GM04504 (cell line): ENCODE measurements at regions not wholly inside any gene's neighbourhood (a gene's known extent, or its start where the extent isn't known, plus 50 kb on each side); places are given as distances from the start of the nearest gene placed in this dataset.
"Not testable (repeated sequence)": the region's sequence is repeated elsewhere in the genome, so short reads cannot be mapped to it uniquely, and the experiment has no call there.

ENCODE experiments used
- DNase-seq: peaks from one replicate; pipeline ENCODE4 v3.0.0-alpha.2; 2012; ENCODE audit warnings: low read depth

GRCh38 chr3:177711637-177712036 lies 514.4 kb upstream of the TBL1XR1 start:
- DNase-seq: no peak

GRCh38 chr3:177713928-177714900 lies 516.9 kb upstream of the TBL1XR1 start:
- DNase-seq: no peak

GRCh38 chr3:177714945-177715344 lies 517.7 kb upstream of the TBL1XR1 start:
- no peak for DNase-seq

GRCh38 chr3:177715980-177716379 lies 518.7 kb upstream of the TBL1XR1 start:
- no peak for DNase-seq

GRCh38 chr3:177720927-177721326 lies 523.6 kb upstream of the TBL1XR1 start:
- DNase-seq: not testable (repeated sequence)

GRCh38 chr3:177721864-177722785 lies 524.8 kb upstream of the TBL1XR1 start:
- no peak for DNase-seq

GRCh38 chr3:177724020-177724638 lies 526.8 kb upstream of the TBL1XR1 start:
- no peak for DNase-seq

- no peak for DNase-seq
These were observed 527.9 kb upstream of the TBL1XR1 start for GRCh38 chr3:177725165-177725564.

GRCh38 chr3:177726807-177727206 lies 529.5 kb upstream of the TBL1XR1 start:
- no peak for DNase-seq

GRCh38 chr3:177729956-177730681 lies 532.8 kb upstream of the TBL1XR1 start:
- DNase-seq: no peak

GRCh38 chr3:177730814-177731213 lies 533.5 kb upstream of the TBL1XR1 start:
- no peak for DNase-seq

- DNase-seq: no peak
These were observed 534.5 kb upstream of the TBL1XR1 start for GRCh38 chr3:177731644-177732268.

- DNase-seq: no peak
These were observed 536.0 kb upstream of the TBL1XR1 start for GRCh38 chr3:177733233-177733632.

GRCh38 chr3:177733936-177734335 lies 536.7 kb upstream of the TBL1XR1 start:
- DNase-seq: no peak

- DNase-seq: no peak
These were observed 538.1 kb upstream of the TBL1XR1 start for GRCh38 chr3:177735431-177735830.

- DNase-seq: no peak
These were observed 542.2 kb upstream of the TBL1XR1 start for GRCh38 chr3:177739461-177739860.

GRCh38 chr3:177740254-177740653 lies 543.0 kb upstream of the TBL1XR1 start:
- DNase-seq: no peak

- no peak for DNase-seq
These were observed 545.0 kb upstream of the TBL1XR1 start for GRCh38 chr3:177742273-177742672.

- no peak for DNase-seq
These were observed 546.0 kb upstream of the TBL1XR1 start for GRCh38 chr3:177743173-177743890.

GRCh38 chr3:177744873-177745606 lies 547.8 kb upstream of the TBL1XR1 start:
- no peak for DNase-seq
